ENCODE measurements at regions not wholly inside any gene's neighbourhood (a gene's known extent, or its start where the extent isn't known, plus 50 kb on each side); places are given as distances from the start of the nearest gene placed in this dataset.

DNA sequence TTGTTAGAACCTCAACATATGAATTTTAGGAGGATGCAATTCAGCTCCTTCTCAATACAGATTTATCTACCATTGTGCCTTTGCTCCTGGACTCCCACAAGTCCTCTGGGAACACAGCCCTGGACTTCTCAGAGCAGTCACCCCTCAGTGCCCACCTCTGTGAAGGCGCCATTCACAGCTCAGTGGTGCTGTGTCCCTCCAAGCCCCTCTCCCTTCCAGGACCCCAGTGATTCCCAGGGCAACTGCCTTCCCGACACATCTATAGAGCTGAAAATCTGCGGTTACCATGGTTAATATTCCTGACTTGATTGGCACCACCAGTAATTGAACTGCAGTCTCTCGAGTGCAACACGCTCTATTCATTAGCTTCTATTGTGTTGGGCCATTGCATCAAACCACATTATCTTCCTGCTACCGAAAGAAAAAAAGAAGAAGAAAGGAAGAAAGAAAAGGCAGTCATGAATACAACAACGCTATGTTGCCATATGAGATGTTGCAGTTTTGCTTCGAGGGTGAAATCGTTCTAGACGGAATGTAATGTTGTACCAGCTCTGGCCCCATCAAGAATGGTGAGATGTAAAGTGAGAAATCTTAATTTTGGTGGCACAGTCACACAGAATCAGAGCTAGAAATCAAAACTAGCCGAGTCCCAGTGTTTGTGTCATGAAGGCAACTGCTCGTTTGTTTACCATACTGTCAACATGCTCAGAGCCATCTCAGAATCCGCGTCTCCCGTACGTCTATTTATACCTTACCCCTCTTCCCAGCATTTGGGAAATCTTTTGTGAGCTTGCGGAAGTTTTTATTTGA, 524.0 kb upstream of the ID2 start:
- no peak overlapping the region for H3K27ac Mint-ChIP-seq (ENCODE audit: unreplicated experiment)
- H3K9me3 Mint-ChIP-seq (ENCODE audit: unreplicated experiment): no peaks in the 10 kb centered on the region
- H3K4me3 Mint-ChIP-seq (ENCODE audit: unreplicated experiment): no peak overlapping the region
- TF ChIP-seq, protein P1, sequence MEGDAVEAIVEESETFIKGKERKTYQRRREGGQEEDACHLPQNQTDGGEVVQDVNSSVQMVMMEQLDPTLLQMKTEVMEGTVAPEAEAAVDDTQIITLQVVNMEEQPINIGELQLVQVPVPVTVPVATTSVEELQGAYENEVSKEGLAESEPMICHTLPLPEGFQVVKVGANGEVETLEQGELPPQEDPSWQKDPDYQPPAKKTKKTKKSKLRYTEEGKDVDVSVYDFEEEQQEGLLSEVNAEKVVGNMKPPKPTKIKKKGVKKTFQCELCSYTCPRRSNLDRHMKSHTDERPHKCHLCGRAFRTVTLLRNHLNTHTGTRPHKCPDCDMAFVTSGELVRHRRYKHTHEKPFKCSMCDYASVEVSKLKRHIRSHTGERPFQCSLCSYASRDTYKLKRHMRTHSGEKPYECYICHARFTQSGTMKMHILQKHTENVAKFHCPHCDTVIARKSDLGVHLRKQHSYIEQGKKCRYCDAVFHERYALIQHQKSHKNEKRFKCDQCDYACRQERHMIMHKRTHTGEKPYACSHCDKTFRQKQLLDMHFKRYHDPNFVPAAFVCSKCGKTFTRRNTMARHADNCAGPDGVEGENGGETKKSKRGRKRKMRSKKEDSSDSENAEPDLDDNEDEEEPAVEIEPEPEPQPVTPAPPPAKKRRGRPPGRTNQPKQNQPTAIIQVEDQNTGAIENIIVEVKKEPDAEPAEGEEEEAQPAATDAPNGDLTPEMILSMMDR (IDR thresholded peaks at IDR 0.05; ENCODE audit: partially characterized antibody, unreplicated experiment): no peak
- H3K4me1 Mint-ChIP-seq (ENCODE audit: low read depth, unreplicated experiment): peaks cover 9% of the 10 kb centered on the region
- no peaks in the 10 kb centered on the region for H3K27me3 Mint-ChIP-seq (ENCODE audit: unreplicated experiment)
- H3K36me3 Mint-ChIP-seq (ENCODE audit: unreplicated experiment): no peaks in the 10 kb centered on the region
- DNase-seq: no peak

GRCh38 chr2:8158711-8159110, 523.1 kb upstream of the ID2 start:
- no peaks in the 10 kb centered on the region for H3K27me3 Mint-ChIP-seq (ENCODE audit: unreplicated experiment)
- TF ChIP-seq, protein P1 (IDR thresholded peaks at IDR 0.05; ENCODE audit: partially characterized antibody, unreplicated experiment): no peak
- H3K27ac Mint-ChIP-seq (ENCODE audit: unreplicated experiment): no peak overlapping the region
- H3K9me3 Mint-ChIP-seq (ENCODE audit: unreplicated experiment): no peaks in the 10 kb centered on the region
- no peaks in the 10 kb centered on the region for H3K36me3 Mint-ChIP-seq (ENCODE audit: unreplicated experiment)
- DNase-seq: no peak
- no peak overlapping the region for H3K4me3 Mint-ChIP-seq (ENCODE audit: unreplicated experiment)
- H3K4me1 Mint-ChIP-seq (ENCODE audit: low read depth, unreplicated experiment): peaks cover 9% of the 10 kb centered on the region

- TF ChIP-seq, protein P1 (IDR thresholded peaks at IDR 0.05; ENCODE audit: partially characterized antibody, unreplicated experiment): no peak
- no peaks in the 10 kb centered on the region for H3K27me3 Mint-ChIP-seq (ENCODE audit: unreplicated experiment)
- no peak for DNase-seq
- H3K36me3 Mint-ChIP-seq (ENCODE audit: unreplicated experiment): no peaks in the 10 kb centered on the region
- peaks cover 9% of the 10 kb centered on the region for H3K4me1 Mint-ChIP-seq (ENCODE audit: low read depth, unreplicated experiment)
- no peak overlapping the region for H3K27ac Mint-ChIP-seq (ENCODE audit: unreplicated experiment)
- no peaks in the 10 kb centered on the region for H3K9me3 Mint-ChIP-seq (ENCODE audit: unreplicated experiment)
- no peak overlapping the region for H3K4me3 Mint-ChIP-seq (ENCODE audit: unreplicated experiment)
Measured at GRCh38 chr2:8159211-8159965, 522.5 kb upstream of the ID2 start.

DNA sequence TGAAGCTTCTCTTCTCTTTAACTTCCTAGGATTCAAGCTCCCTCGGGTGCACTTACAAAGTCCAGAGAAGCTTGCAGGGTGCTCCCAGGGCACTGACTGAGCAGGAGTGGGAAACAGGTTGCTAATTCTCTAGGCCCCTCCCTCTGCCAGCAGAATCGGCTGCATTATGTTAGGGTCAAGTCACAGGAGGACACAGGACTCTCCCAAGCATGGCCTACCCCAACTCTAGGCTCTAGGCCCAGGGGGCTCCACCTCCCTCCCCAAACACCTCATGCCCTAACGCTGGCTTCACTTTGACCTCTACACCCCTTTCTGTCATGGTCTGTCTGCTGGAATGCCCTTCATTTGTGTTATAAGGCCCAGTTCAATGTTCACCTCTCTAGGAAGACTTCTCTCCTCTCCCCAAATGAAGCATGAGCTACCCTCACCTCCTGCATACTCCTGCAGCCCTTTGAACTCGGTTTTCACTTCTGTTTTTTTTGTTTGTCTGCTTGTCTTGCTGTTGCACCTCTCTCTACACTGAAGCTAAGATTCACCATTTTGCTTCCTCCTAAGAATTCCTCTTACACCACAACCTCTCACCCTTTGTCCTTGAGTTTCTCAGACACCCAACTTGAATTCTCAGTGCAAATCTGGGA, 521.8 kb upstream of the ID2 start:
- H3K27ac Mint-ChIP-seq (ENCODE audit: unreplicated experiment): no peak overlapping the region
- TF ChIP-seq, protein P1 (IDR thresholded peaks at IDR 0.05; ENCODE audit: partially characterized antibody, unreplicated experiment): no peak
- H3K4me1 Mint-ChIP-seq (ENCODE audit: low read depth, unreplicated experiment): peaks cover 9% of the 10 kb centered on the region
- H3K27me3 Mint-ChIP-seq (ENCODE audit: unreplicated experiment): no peaks in the 10 kb centered on the region
- H3K36me3 Mint-ChIP-seq (ENCODE audit: unreplicated experiment): no peaks in the 10 kb centered on the region
- no peak for DNase-seq
- no peaks in the 10 kb centered on the region for H3K9me3 Mint-ChIP-seq (ENCODE audit: unreplicated experiment)
- no peak overlapping the region for H3K4me3 Mint-ChIP-seq (ENCODE audit: unreplicated experiment)
